Esophagus (tissue), 2 donors: ENCODE measurements at regions not wholly inside any gene's neighbourhood (a gene's known extent, or its start where the extent isn't known, plus 50 kb on each side); places are given as distances from the start of the nearest gene placed in this dataset.

Experiments used
- H3K27ac ChIP-seq, 2 donors: one replicate each; pipeline ENCODE4 v1.5.1; 2013; ENCODE audit warnings: low read depth in 2 of 2, mild to moderate bottlenecking in 2 of 2, inconsistent platforms in 1 of 2, low read length in 1 of 2, moderate library complexity in 1 of 2
- H3K27me3 ChIP-seq, 2 donors: one replicate each; pipeline ENCODE4 v1.6.1; 2013; ENCODE audit warnings: low read length in 2 of 2, control low read depth in 1 of 2, mild to moderate bottlenecking in 1 of 2; ENCODE audit not compliant: insufficient read depth in 2 of 2, control insufficient read depth in 1 of 2
- H3K36me3 ChIP-seq, 2 donors: one replicate each; pipeline ENCODE4 v1.6.1; 2013; ENCODE audit warnings: low read length in 1 of 2; ENCODE audit not compliant: control insufficient read depth in 2 of 2, insufficient read depth in 2 of 2
- H3K4me1 ChIP-seq, 2 donors: one replicate each; pipeline ENCODE4 v1.6.1; 2013; ENCODE audit warnings: low read length in 1 of 2; ENCODE audit not compliant: control insufficient read depth in 2 of 2, insufficient read depth in 2 of 2
- H3K4me3 ChIP-seq, 2 donors: one replicate each; pipeline ENCODE4 v1.5.1; 2013; ENCODE audit warnings: low read length in 2 of 2, mild to moderate bottlenecking in 2 of 2, low read depth in 1 of 2, moderate library complexity in 1 of 2
- H3K9me3 ChIP-seq, 2 donors: one replicate each; pipeline ENCODE4 v1.6.1; 2013; ENCODE audit warnings: mild to moderate bottlenecking in 2 of 2, low read depth in 1 of 2, low read length in 1 of 2, moderate library complexity in 1 of 2; ENCODE audit not compliant: control insufficient read depth in 2 of 2, insufficient read depth in 1 of 2
- WGBS, 2 donors: extraction: QIAGEN DNeasy Blood & Tissue Kit; methylation state at CpG; one replicate each; pipeline ENCODE4 v1.1.7; 2013; 5-methylcytosine and 5-hydroxymethylcytosine counted together
- donor health status: healthy with polysubstance abuse.
- donor health status: Bipolar disorder and iron deficiency.

- Histone ChIP-seq H3K27ac (no peak overlapping the region), H3K36me3 (no peaks in the 10 kb centered on the region), H3K4me3 (no peak overlapping the region), H3K27me3 (no peaks in the 10 kb centered on the region), H3K9me3 (no peaks in the 10 kb centered on the region), H3K4me1 (peaks cover 0 to 6% of the 10 kb centered on the region in 2 donors)
- WGBS, 2 donors = 67 to 76% methylated on average over 7 of the region's 7 CpGs
Measured at GRCh38 chr1:228807904-228808605, 72.8 kb downstream of the RHOU start.

GRCh38 chr1:228809621-228810394 lies 74.5 kb downstream of the RHOU start:
- no peaks in the 10 kb centered on the region for H3K27me3 ChIP-seq
- H3K9me3 ChIP-seq = no peaks in the 10 kb centered on the region
- whole genome bisulfite sequencing, 2 donors = 71% methylated on average over 7 of the region's 7 CpGs
- peaks cover 0 to 4% of the 10 kb centered on the region in 2 donors for H3K4me1 ChIP-seq
- no peak overlapping the region for H3K4me3 ChIP-seq
- H3K36me3 ChIP-seq = no peaks in the 10 kb centered on the region
- no peak overlapping the region for H3K27ac ChIP-seq

GRCh38 chr1:228810395-228810758 lies 75.1 kb downstream of the RHOU start:
- Histone ChIP-seq H3K4me1 (peaks cover 0 to 4% of the 10 kb centered on the region in 2 donors), H3K9me3 (no peaks in the 10 kb centered on the region), H3K36me3 (no peaks in the 10 kb centered on the region), H3K27me3 (no peaks in the 10 kb centered on the region), H3K4me3 (no peak overlapping the region), H3K27ac (no peak overlapping the region)

- H3K27ac ChIP-seq = no peak overlapping the region
- no peak overlapping the region for H3K4me3 ChIP-seq
- H3K9me3 ChIP-seq = no peaks in the 10 kb centered on the region
- 75 to 83% methylated on average over 6 of the region's 6 CpGs for WGBS, 2 donors
- H3K4me1 ChIP-seq = peaks cover 0 to 4% of the 10 kb centered on the region in 2 donors
- no peaks in the 10 kb centered on the region for H3K27me3 ChIP-seq
- no peaks in the 10 kb centered on the region for H3K36me3 ChIP-seq
Measured at GRCh38 chr1:228810878-228811711, 75.8 kb downstream of the RHOU start.

GRCh38 chr1:228811712-228812305 lies 76.5 kb downstream of the RHOU start:
- Histone ChIP-seq H3K4me1 (peaks cover 0 to 4% of the 10 kb centered on the region in 2 donors), H3K27ac (no peak overlapping the region), H3K4me3 (no peak overlapping the region), H3K9me3 (no peaks in the 10 kb centered on the region), H3K36me3 (no peaks in the 10 kb centered on the region), H3K27me3 (no peaks in the 10 kb centered on the region)
- 86 to 90% methylated on average over 11 of the region's 11 CpGs for WGBS, 2 donors

GRCh38 chr1:228812961-228813360 lies 77.7 kb downstream of the RHOU start:
- Histone ChIP-seq H3K4me1 (peaks cover 0 to 4% of the 10 kb centered on the region in 2 donors), H3K36me3 (no peaks in the 10 kb centered on the region), H3K4me3 (no peak overlapping the region), H3K27me3 (no peaks in the 10 kb centered on the region), H3K27ac (no peak overlapping the region), H3K9me3 (no peaks in the 10 kb centered on the region)

GRCh38 chr1:228814176-228814575 lies 78.9 kb downstream of the RHOU start:
- H3K36me3 ChIP-seq = no peaks in the 10 kb centered on the region
- H3K4me1 ChIP-seq = peaks cover 0 to 4% of the 10 kb centered on the region in 2 donors
- H3K4me3 ChIP-seq = no peak overlapping the region
- H3K9me3 ChIP-seq = no peaks in the 10 kb centered on the region
- WGBS, 2 donors = 54 to 56% methylated on average over 4 of the region's 4 CpGs
- no peak overlapping the region for H3K27ac ChIP-seq
- H3K27me3 ChIP-seq = no peaks in the 10 kb centered on the region

- Histone ChIP-seq H3K4me1 (no peaks in the 10 kb centered on the region), H3K9me3 (no peaks in the 10 kb centered on the region), H3K27me3 (no peaks in the 10 kb centered on the region), H3K36me3 (no peaks in the 10 kb centered on the region), H3K4me3 (no peak overlapping the region), H3K27ac (no peak overlapping the region)
- WGBS, 2 donors = 82 to 85% methylated on average over 7 of the region's 7 CpGs
Measured at GRCh38 chr1:228818296-228818695, 83.0 kb downstream of the RHOU start.

- no peak overlapping the region for H3K4me3 ChIP-seq
- no peak overlapping the region for H3K27ac ChIP-seq
- no peaks in the 10 kb centered on the region for H3K9me3 ChIP-seq
- no peaks in the 10 kb centered on the region for H3K36me3 ChIP-seq
- no peaks in the 10 kb centered on the region for H3K4me1 ChIP-seq
- 83 to 88% methylated on average over 6 of the region's 6 CpGs for WGBS, 2 donors
- no peaks in the 10 kb centered on the region for H3K27me3 ChIP-seq
Measured at GRCh38 chr1:228818928-228819630, 83.8 kb downstream of the RHOU start.
